HepG2 (cell line): ENCODE measurements at regions not wholly inside any gene's neighbourhood (a gene's known extent, or its start where the extent isn't known, plus 50 kb on each side); places are given as distances from the start of the nearest gene placed in this dataset.

Experiments used
- ATAC-seq: fragments of 200-7000 bp; cut with Tn5 transposase; 3 replicates; pipeline ENCODE4 v1.9.1; 2020; ENCODE audit warnings: mild to moderate bottlenecking, moderate library complexity
- BruUV-seq: library from RNA; stranded (reverse); fragments of 400-500 nt; replicated peaks from 2 replicates; lab custom pipeline; 2021; lab: Mats Ljungman, UMichigan
- CTCF ChIA-PET: fragments of 300-600 bp; formaldehyde crosslinking; extraction: SDS; loops from one replicate; lab custom pipeline; 2021; ENCODE audit warnings: low total read pairs, inconsistent platforms, low intra/inter-chr PET ratio; lab: Yijun Ruan, JAX
- POLR2A ChIA-PET: fragments of 350-600 bp; sonication (Branson Sonifier 250); formaldehyde crosslinking; loops from one replicate; lab custom pipeline; 2020; ENCODE audit warnings: antibody characterized with exemption, inconsistent platforms; lab: Yijun Ruan, JAX
- DNase-seq: peaks from one replicate; pipeline ENCODE4 v3.0.0-alpha.2; 2015; ENCODE audit warnings: low spot score
- FAIRE-seq: peaks from 3 replicates; lab custom pipeline; 2011; peaks lifted over from hg19 to GRCh38; lab: Jason Lieb, UNC
- H2AFZ ChIP-seq: one replicate; pipeline ENCODE4 v1.6.1; 2011; ENCODE audit warnings: low read length, inconsistent platforms
- H3K27ac ChIP-seq: fragments of 300-600 bp; 3 replicates; pipeline ENCODE4 v1.8.0; 2011; ENCODE audit warnings: mixed run types, mild to moderate bottlenecking, mixed read lengths, low read length, inconsistent platforms; ENCODE audit not compliant: insufficient read depth; ENCODE audit errors: extremely low read length
- H3K27me3 ChIP-seq, 2 experiments: fragments of 200-600 bp in 1 of 2; 2 replicates in 1 of 2; 3 replicates in 1 of 2; pipeline versions ENCODE4 v1.6.0 to v1.8.0; 2011; ENCODE audit warnings: low read length in 2 of 2, mild to moderate bottlenecking in 2 of 2, moderate library complexity in 2 of 2, inconsistent platforms in 1 of 2; ENCODE audit not compliant: insufficient read depth in 2 of 2, control insufficient read depth in 1 of 2
- H3K36me3 ChIP-seq, 2 experiments: fragments of 200-600 bp in 1 of 2; replicated peaks in 1 of 2; 2 replicates in 1 of 2; 3 replicates in 1 of 2; pipeline versions ENCODE4 v1.5.1 to v1.8.0; 2011; ENCODE audit warnings: low read length in 2 of 2, inconsistent platforms in 1 of 2; ENCODE audit not compliant: insufficient read depth in 2 of 2, control insufficient read depth in 1 of 2
- H3K4me1 ChIP-seq: 2 replicates; pipeline ENCODE4 v1.5.1; 2012; ENCODE audit warnings: low read length, inconsistent platforms; ENCODE audit not compliant: insufficient read depth
- H3K4me2 ChIP-seq: 2 replicates; pipeline ENCODE4 v1.6.0; 2011; ENCODE audit warnings: low read depth, low read length, inconsistent platforms
- H3K4me3 ChIP-seq, 3 experiments: fragments of 200-600 bp in 1 of 3; sonication (generic), shearing (Covaris generic) in 1 of 3; replicated peaks in 1 of 3; 2 replicates each; pipeline ENCODE4 v1.5.1; 2011 to 2016; ENCODE audit warnings: low read length in 3 of 3, inconsistent platforms in 2 of 3, low read depth in 2 of 3, mild to moderate bottlenecking in 2 of 3, control low read depth in 1 of 3, mixed read lengths in 1 of 3; ENCODE audit not compliant: insufficient read depth in 1 of 3
- H3K79me2 ChIP-seq: one replicate; pipeline ENCODE4 v1.6.1; 2011; ENCODE audit warnings: low read length, inconsistent platforms; ENCODE audit not compliant: insufficient read depth
- H3K9ac ChIP-seq: 2 replicates; pipeline ENCODE4 v1.6.0; 2011; ENCODE audit warnings: mild to moderate bottlenecking, low read depth, low read length, inconsistent platforms; ENCODE audit not compliant: insufficient read depth
- H3K9me3 ChIP-seq: 2 replicates; pipeline ENCODE4 v1.5.1; 2012; ENCODE audit warnings: mild to moderate bottlenecking, low read length
- H4K20me1 ChIP-seq: 2 replicates; pipeline ENCODE4 v1.6.0; 2011; ENCODE audit warnings: inconsistent platforms, mild to moderate bottlenecking, low read length, moderate library complexity; ENCODE audit not compliant: insufficient read depth
- HOXA7 ChIP-seq: sonication (generic); formaldehyde crosslinking; IDR thresholded peaks from 2 replicates; pipeline ENCODE4 v1.8.1; 2022; ENCODE audit warnings: mild to moderate bottlenecking, missing genetic modification reagents, moderate library complexity
- KAT2B ChIP-seq: fragments of 150-350 bp; IDR thresholded peaks from 2 replicates; pipeline ENCODE4 v1.6.1; 2014; ENCODE audit warnings: low read depth, low read length, borderline replicate concordance
- RCOR2 ChIP-seq: IDR thresholded peaks from 2 replicates; pipeline ENCODE4 v1.6.1; 2016; ENCODE audit warnings: missing biosample characterization, missing genetic modification reagents
- RNF2 ChIP-seq: fragments of 450-650 bp; conservative IDR thresholded peaks from 2 replicates; pipeline ENCODE4 v1.6.1; 2016; ENCODE audit warnings: low read depth
- ZNF24 ChIP-seq: fragments of 450-650 bp; IDR thresholded peaks from 2 replicates; pipeline ENCODE4 v1.6.1; 2017; ENCODE audit warnings: antibody characterized with exemption, mild to moderate bottlenecking
- ZNF780A ChIP-seq: sonication (generic); formaldehyde crosslinking; IDR thresholded peaks from 2 replicates; pipeline ENCODE4 v1.8.0; 2022; ENCODE audit warnings: mild to moderate bottlenecking, missing genetic modification reagents, moderate library complexity
- ZSCAN12 ChIP-seq: sonication (generic); formaldehyde crosslinking; IDR thresholded peaks from 2 replicates; pipeline ENCODE4 v1.9.0; 2021; ENCODE audit warnings: mild to moderate bottlenecking, missing genetic modification reagents
- WGBS: methylation state at CpG from one replicate; pipeline ENCODE4 v1.1.6; 2017; ENCODE audit warnings: low lambda C conversion rate; 5-methylcytosine and 5-hydroxymethylcytosine counted together
- in situ Hi-C: cut with HindIII; loops from 2 replicates; pipeline ENCODE4 v1.10.0; 2017; ENCODE audit warnings: low pct_unique_long_range_greater_than_20kb; ENCODE audit not compliant: extremely low pct_ligation_motif_present
- intact Hi-C: fragments of 100-400 bp; cut with micrococcal nuclease; formaldehyde crosslinking; loops from one replicate; pipeline ENCODE4 v1.10.0; 2022; ENCODE audit not compliant: unreplicated experiment
- TF ChIP-seq, protein P1 (sequence below): sonication (generic); formaldehyde crosslinking; IDR thresholded peaks from 2 replicates; pipeline ENCODE4 v1.4.0; 2020; ENCODE audit warnings: mild to moderate bottlenecking, missing genetic modification reagents
- TF ChIP-seq, protein P2 (sequence below): sonication (generic); formaldehyde crosslinking; IDR thresholded peaks from 2 replicates; pipeline ENCODE4 v1.4.0; 2020; ENCODE audit warnings: missing genetic modification reagents
- TF ChIP-seq, protein P3 (sequence below): sonication (generic); formaldehyde crosslinking; IDR thresholded peaks from 2 replicates; pipeline ENCODE4 v1.4.0; 2020; ENCODE audit warnings: missing genetic modification reagents, borderline replicate concordance
- TF ChIP-seq, protein P4 (sequence below): sonication (generic); formaldehyde crosslinking; IDR thresholded peaks from 2 replicates; pipeline ENCODE4 v1.4.0; 2020; ENCODE audit warnings: missing genetic modification reagents
- TF ChIP-seq, protein P5 (sequence below): sonication (generic); formaldehyde crosslinking; IDR thresholded peaks from 2 replicates; pipeline ENCODE4 v1.4.0; 2020; ENCODE audit warnings: missing genetic modification reagents, borderline replicate concordance

DNA sequence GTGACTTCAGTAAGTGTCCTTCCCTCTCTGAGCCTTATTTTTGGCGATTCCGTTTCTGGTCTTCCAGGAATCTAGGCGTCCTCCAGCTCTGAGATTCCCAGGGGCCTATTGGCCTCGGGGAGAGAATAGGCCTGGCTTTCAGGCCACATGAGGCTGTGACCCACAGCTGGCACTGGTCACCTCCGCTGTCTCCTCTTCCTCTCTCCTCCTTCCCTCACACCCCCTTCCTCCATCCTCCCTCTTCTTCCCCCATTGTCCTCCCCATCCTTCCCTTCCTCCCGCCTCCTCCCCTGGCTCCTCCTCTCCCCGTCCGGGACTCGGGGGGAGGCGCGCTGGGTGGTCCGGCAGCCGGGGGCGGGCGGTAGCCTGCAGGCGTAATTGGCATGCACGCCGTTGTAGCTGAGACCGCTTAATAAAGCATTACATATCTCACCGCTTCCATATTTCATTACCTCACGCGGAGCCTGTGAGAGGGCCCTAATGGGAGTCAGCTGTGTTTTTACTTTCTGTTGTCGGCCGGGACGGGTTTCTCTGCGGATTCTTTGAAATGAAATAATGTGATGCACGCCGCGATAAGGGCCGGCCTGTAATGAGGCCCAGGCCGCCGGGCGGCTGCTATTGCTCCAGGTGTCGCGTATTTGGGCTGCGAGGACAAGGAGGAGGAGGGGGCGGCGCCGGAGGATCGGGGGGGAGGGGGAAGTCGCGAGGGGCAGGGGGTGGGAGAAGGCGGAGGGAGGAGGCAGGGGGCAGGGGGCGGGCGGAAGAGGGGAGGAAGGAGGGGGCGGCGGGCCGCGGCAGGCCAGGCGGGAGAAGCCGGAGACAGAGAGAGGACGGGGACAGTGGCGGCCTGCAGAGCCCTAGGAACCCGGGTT is 95.3 kb downstream of the FOXD2 start:
- intact Hi-C loops = no loop called here
- no peak overlapping the region for H3K4me2 ChIP-seq
- ChIA-PET POLR2A (no interaction called here), CTCF (no interaction called here)
- no peak for ATAC-seq
- BruUV-seq = no TSS peak
- H3K9me3 ChIP-seq = peaks cover 11% of the 10 kb centered on the region
- H3K4me3 ChIP-seq = no peak overlapping the region
- H3K27ac ChIP-seq = no peak overlapping the region
- H3K36me3 ChIP-seq = no peaks in the 10 kb centered on the region
- FAIRE-seq = no peak
- H3K27me3 ChIP-seq = peaks cover under 1 to 11% of the 10 kb centered on the region in 2 experiments; a peak in 2 of 5 replicates
- no peaks in the 10 kb centered on the region for H4K20me1 ChIP-seq
- TF ChIP-seq, protein P1, sequence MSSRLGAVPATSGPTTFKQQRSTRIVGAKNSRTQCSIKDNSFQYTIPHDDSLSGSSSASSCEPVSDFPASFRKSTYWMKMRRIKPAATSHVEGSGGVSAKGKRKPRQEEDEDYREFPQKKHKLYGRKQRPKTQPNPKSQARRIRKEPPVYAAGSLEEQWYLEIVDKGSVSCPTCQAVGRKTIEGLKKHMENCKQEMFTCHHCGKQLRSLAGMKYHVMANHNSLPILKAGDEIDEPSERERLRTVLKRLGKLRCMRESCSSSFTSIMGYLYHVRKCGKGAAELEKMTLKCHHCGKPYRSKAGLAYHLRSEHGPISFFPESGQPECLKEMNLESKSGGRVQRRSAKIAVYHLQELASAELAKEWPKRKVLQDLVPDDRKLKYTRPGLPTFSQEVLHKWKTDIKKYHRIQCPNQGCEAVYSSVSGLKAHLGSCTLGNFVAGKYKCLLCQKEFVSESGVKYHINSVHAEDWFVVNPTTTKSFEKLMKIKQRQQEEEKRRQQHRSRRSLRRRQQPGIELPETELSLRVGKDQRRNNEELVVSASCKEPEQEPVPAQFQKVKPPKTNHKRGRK (CRISPR knock-in tag) = no peak
- TF ChIP-seq RCOR2 (no peak), HOXA7 (CRISPR knock-in tag) (no peak), ZNF24 (no peak), ZNF780A (no peak), KAT2B (no peak), RNF2 (no peak), ZSCAN12 (no peak)
- TF ChIP-seq, protein P2, sequence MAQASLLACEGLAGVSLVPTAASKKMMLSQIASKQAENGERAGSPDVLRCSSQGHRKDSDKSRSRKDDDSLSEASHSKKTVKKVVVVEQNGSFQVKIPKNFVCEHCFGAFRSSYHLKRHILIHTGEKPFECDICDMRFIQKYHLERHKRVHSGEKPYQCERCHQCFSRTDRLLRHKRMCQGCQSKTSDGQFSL = no peak
- TF ChIP-seq, protein P3, sequence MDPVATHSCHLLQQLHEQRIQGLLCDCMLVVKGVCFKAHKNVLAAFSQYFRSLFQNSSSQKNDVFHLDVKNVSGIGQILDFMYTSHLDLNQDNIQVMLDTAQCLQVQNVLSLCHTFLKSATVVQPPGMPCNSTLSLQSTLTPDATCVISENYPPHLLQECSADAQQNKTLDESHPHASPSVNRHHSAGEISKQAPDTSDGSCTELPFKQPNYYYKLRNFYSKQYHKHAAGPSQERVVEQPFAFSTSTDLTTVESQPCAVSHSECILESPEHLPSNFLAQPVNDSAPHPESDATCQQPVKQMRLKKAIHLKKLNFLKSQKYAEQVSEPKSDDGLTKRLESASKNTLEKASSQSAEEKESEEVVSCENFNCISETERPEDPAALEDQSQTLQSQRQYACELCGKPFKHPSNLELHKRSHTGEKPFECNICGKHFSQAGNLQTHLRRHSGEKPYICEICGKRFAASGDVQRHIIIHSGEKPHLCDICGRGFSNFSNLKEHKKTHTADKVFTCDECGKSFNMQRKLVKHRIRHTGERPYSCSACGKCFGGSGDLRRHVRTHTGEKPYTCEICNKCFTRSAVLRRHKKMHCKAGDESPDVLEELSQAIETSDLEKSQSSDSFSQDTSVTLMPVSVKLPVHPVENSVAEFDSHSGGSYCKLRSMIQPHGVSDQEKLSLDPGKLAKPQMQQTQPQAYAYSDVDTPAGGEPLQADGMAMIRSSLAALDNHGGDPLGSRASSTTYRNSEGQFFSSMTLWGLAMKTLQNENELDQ (CRISPR knock-in tag) = no peak
- TF ChIP-seq, protein P4, sequence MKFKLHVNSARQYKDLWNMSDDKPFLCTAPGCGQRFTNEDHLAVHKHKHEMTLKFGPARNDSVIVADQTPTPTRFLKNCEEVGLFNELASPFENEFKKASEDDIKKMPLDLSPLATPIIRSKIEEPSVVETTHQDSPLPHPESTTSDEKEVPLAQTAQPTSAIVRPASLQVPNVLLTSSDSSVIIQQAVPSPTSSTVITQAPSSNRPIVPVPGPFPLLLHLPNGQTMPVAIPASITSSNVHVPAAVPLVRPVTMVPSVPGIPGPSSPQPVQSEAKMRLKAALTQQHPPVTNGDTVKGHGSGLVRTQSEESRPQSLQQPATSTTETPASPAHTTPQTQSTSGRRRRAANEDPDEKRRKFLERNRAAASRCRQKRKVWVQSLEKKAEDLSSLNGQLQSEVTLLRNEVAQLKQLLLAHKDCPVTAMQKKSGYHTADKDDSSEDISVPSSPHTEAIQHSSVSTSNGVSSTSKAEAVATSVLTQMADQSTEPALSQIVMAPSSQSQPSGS (CRISPR knock-in tag) = no peak
- TF ChIP-seq, protein P5, sequence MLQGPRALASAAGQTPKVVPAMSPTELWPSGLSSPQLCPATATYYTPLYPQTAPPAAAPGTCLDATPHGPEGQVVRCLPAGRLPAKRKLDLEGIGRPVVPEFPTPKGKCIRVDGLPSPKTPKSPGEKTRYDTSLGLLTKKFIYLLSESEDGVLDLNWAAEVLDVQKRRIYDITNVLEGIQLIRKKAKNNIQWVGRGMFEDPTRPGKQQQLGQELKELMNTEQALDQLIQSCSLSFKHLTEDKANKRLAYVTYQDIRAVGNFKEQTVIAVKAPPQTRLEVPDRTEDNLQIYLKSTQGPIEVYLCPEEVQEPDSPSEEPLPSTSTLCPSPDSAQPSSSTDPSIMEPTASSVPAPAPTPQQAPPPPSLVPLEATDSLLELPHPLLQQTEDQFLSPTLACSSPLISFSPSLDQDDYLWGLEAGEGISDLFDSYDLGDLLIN (CRISPR knock-in tag) = no peak
- WGBS = 72% methylated on average over 53 of the region's 54 CpGs
- no peaks in the 10 kb centered on the region for H3K4me1 ChIP-seq
- in situ Hi-C loops = no loop called here
- H3K9ac ChIP-seq = no peak overlapping the region
- no peak for DNase-seq
- no peaks in the 10 kb centered on the region for H3K79me2 ChIP-seq
- no peak overlapping the region for H2AFZ ChIP-seq
